ENCODE measurements at regions not wholly inside any gene's neighbourhood (a gene's known extent, or its start where the extent isn't known, plus 50 kb on each side); places are given as distances from the start of the nearest gene placed in this dataset.

DNA sequence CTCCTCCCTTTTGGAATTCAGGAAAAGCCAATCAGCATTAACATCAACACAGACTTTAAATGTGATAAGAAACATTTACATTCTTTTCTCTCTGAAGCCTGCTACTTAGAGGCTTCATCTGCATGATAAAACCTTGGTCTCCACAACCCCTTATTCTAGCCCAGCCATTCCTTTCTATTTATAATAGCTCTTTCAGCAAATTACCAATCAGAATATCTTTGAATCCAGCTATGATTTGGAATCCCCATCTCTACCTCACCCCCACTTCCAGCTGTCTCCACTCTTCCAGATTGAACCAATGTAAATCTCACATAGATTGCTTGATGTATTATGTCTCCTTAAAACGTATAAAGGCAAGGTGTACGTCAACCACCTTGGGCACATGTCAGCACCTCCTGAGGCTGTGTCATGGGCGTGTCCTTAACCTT, 139.7 kb downstream of the TUSC7 start:
- DNase-seq = no peak

DNA sequence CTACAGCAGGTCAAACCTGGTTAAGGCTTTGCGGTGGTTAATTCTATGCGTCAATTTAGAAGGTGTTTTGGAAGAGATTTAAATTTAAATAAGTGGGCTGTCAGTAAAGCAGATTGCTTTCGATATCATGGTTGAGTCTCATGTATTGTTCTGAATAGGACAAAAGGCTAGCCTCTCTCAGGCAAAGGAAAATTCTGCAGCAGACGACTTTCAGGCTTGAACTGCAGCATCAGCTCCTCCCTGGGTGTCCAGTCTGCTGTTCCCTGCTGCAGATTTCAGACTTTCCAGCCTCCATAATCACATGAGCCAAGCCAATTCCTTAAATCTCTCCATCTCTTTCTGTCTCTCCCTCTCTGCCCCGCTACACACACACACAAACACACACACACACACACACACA, 143.2 kb downstream of the TUSC7 start:
- no peak for DNase-seq

DNA sequence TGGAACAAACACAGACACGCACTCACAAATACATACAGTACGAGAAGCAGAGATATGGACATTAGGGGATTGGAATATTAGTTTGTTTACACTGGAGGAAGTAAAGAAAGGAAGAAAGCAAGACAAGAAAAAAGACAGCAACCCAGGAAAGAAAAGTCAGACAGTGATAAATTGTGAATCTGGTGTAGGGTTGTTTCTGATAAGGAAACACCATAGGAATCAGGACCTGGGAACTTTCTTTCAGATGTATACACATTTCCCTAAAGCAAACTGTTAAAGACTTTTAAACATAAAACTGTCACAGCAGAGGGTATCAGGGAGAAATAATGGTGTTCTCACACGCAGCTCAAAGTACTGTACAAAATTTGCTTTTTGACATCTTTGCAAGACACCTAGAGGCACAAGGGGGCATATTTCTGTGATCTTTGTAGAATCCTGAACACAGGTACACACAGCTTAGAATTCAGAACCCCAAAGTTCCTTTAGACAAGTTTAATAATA, 153.7 kb downstream of the TUSC7 start:
- DNase-seq = no peak

DNA sequence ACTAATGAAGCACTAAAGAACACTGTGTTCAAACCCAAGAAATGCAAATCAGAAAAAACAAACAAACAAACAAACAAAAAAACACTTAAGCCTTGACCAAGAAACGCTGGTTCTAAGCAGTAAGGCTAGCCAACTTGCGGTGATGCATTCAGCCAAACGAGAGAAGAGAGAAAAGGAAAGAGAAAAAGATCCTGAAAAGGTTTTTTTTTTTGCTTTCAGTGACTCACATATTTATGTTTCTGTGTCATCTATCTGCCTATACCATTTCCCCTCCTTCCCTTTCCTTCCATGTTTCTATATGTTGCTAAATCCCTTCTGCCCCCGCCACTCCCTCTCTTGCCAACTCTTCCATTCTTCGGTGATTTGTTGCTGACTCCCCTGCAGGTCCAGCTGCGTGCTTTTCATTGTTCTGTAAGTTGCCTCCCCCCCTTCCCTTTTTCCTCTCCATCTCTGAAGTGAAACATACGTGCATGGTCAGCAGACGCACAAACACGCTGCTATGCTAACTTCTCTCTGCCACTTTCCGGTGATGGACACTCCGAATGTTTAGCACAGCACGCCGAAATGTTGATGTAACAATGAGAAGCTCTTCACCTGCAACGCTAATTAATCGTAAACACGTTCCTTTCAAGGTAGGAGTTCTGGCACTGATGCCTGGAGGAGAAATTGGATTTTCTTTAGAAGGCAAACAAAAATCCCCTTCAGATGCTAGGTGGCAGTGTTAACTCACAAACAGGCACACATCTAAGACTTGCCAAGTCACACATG, 154.4 kb downstream of the TUSC7 start:
- no peak for DNase-seq

DNA sequence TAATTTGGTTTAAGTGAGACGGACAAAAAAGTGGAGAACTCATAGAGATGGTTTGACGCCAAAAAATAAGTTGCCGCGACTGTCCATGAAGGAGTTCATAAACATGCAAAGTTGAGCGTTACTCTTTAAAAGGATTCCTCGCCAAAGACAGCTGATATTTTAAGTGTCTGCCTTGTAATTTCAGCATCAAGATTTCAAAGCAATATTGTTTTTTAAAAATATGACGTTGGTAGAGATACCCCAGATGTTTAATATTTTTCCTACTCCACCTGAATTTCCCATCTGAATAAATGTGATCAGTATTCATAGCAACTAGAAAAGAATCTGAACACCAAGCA, 155.0 kb downstream of the TUSC7 start:
- DNase-seq = no peak

DNA sequence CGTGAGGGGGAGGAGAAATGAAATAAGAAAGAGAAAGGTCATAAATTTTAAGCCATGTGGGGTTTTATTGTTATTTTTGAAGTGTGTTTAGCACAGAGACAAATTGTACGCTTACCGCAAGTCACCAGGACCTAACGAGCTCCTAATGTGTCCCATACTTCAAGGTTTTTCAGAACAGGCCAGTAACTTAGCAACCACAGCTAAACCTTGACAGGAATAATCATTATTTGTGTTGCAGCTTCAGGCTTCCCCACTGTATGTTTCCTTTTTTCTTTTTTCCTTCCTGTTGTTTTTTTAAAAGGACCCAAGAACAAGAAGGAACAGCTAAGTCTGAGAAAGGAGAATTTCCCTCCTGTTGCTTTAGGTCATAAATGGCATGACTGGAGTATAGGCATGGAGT, 160.8 kb downstream of the TUSC7 start:
- no peak for DNase-seq

DNA sequence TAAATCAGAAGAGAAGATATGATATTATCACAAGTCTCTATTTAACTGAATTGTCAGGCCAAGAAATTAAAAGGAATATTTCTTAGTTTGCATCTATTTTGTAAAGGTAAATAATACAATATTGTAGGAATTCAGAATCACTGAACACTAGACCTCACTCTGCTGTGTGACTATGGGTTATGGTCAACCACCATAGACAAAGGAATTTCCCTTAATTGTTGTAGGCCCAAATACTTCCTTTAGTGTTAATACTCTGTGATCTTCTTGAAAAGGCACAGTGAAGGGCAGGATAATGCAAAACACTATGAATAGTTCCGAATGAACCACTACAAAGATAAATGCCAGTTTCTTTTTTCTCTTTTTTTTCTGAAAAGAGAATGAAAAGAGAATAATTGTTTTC, 162.3 kb downstream of the TUSC7 start:
- no peak for DNase-seq

DNA sequence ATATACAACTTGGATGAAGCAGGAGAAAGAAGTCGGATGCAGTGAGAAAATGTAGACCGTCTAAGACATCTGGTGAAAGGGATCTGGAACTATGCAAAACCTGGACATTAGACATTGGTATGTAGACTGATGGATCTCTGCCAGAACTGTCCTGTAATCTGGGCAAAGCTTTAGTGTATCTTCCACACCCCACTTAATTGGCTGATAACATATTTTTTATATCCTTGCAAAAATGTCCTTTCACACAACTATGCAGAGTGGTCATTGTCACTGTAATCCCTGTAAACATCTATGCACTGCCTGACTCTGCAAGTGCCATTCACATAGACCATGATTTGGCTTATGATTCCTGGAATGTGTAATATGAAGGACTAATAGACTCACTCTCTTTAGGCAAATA, 163.1 kb downstream of the TUSC7 start:
- no peak for DNase-seq

DNA sequence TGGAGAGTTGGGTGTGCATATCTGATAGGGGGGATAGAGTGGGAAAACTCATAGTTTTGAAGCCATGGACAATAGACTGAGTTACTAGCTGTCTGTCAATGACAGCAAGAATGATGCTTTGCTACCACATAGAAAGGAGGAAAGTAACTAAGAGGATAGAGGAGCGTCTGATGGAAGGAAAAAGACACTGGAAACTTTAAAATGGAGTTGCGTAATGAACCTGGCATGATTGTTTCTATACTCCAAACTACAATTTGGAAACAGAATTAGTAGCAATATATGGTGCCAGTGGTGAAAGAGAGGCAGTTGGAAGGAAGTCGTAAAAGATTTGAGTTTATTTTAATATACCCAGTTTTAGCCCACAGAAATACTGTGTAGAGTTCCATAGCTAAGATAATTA, 163.6 kb downstream of the TUSC7 start:
- no peak for DNase-seq

DNA sequence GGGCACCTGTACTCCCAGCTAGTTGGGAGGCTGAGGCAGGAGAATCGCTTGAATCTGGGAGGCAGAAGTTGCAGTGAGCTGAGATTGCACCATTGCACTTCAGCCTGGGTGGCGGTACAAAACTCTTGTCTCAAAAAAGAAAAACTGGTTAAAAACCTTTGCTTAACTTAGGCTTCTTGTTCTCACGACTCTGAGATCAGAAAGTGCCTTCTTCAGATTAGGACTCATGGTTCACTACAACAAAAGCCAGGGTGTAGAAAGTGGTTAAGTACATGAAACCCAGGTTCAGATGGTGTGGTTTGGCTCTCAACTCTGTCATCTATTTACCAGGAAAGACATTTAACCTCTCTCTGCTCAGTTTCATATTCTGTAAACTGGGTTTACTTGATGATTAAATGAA, 168.4 kb downstream of the TUSC7 start:
- no peak for DNase-seq

DNA sequence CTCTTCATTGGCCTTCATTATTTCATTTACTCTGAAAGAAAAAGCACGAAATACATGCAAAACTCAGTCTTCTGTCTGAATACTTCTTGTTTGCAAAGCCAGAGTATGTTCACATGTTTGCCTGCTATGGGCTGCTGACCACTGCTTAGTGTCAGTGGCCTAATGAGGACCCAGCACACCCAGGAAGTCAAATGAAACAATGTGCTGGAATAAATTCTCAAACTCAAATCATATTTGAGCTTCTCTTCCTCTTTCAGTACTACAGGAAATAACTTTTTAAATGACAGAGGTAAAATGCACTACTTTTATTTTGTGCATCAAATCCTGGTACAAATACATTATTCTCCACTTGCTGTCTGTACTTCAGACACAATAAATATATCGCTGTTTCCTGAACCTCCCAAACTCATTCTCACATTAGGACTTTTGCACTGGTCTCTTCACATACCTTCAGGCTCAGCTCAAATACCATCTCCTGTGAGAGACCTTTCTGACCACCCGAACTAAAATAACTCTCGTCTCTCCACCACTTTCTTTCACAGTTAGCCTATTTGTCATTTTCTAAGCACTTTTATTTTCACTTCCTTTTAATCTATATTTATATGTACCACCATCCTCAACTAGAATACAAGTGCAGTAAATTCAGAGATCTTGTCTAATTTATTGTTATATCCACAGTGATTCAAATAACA, 176.8 kb downstream of the TUSC7 start:
- DNase-seq = no peak

DNA sequence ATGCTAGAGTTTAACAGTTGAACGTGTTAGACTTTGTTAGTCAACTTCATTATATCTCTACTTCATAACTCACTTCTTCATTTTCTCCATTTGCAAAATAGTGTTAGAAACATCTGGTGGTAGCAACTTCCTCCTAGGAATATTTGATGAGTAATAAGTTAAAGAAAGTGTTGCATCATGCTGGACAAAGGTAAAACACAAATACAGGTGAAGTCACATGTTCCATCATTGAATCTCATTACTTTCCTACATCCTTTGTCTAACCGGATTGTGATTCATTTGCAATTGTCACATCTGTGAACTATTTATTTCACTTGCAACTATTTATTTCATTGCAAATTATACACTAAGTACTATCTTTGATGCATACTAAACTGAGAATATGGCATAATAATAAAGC, 186.5 kb downstream of the TUSC7 start:
- DNase-seq = no peak

DNA sequence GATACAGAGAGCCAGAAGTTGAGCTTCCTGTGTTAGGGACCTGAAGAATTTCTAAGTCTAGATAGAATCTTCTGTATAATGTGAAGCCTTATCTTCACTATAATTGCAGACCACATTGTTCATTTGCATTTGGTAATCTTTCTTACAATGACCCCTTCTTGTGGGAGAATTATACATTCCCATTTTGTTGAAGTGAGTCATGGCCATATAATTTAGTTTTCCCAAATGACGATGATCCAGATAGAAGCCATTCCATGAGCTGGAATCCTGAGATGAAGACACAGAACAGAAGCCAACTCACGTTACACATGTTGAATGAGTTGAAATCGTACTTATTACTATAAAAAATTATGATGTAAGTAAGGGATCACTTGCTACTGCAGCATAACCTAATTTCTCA, 187.8 kb downstream of the TUSC7 start:
- no peak for DNase-seq

DNA sequence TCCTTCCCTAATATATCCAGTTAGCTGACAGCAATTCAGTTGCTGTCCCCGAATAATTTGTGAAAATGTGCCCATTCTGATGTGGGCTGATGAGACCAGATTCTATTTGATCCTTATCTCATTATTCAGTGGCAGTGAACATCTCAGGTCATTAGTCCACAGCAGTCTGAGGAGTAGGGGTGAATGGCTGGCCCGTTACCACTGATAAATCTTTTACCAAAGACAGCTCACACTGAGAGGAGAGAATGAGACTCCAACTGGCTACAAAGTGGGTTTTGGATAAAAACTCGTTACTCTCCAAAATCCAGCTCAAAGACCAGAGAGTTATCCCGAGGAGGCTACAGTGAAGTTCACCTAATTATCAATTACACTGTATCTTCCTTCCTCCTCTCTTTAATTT, 189.7 kb downstream of the TUSC7 start:
- DNase-seq = no peak

DNA sequence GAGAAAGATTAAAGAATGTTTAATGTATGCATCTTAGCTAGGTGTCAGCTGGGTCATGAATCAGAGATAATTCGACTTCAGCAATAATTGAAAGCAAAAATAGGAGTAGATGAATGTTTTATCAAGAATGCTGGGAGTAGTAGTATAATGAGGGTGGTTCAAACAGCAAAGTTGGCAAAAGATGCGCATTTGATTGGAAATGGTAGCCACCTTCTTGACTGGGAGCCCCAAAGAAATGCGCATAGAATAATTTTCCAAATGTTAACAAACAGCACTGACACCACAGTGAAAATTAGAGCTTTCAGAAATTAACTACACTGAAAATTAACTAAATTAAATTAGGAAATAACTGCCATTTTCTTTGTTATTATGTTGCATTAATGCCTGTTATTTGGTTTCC, 195.8 kb downstream of the TUSC7 start:
- no peak for DNase-seq

DNA sequence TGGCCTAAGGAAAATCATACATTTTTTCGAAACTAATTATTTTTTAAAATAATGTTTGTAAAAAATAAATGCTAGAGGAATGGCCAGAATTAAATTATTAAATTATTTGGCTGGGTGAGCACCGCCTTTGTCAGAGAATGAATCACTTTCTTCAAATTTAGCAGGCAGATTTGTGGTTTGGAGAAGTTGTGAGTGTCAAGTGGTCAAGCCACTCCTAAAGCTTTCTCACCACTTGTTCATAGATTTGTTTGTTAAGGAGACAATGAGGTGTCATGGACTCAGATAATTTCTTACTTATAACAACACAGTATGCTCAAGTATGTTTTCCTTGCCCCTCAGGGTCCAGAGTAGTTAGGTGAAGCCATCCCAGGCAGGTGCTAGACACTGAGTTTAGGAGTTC, 196.2 kb downstream of the TUSC7 start:
- no peak for DNase-seq

DNA sequence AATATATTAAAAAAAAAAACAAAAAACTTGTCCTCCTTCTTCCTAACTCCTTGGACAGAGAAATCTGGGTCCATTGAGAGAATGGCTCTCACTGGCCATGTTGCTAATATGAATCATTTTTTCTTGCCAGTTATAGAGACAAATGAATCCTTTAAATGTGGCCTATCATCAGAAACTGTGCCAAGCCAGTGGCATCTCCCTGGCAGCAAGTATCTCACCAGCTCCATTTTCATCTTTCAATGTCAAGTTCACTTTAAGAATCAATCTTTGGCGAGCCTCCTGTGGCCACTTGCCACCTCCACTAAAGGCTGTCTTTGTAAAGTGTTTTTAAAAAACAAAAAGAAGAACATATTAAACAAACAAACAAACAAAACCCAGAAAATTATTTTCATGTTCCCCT, 202.5 kb downstream of the TUSC7 start:
- DNase-seq = no peak

DNA sequence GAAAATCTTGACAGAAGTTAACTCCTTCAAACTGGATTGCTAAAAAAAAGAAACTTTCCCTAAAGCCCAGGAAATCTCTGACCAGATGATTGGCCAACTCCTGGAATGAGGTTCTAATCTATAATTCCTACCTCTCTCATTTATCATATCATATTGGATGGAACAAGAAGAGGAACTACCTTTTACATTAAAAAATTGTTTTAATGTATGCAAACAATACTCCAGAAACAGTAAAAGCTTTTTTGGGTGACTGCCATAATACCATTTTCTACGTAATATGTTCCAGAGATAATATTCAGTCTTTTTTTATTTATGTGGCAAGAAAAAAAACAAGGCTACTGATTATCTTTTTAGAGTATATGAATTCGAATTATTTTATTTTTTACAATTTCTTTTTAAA, 204.4 kb downstream of the TUSC7 start:
- DNase-seq = no peak

DNA sequence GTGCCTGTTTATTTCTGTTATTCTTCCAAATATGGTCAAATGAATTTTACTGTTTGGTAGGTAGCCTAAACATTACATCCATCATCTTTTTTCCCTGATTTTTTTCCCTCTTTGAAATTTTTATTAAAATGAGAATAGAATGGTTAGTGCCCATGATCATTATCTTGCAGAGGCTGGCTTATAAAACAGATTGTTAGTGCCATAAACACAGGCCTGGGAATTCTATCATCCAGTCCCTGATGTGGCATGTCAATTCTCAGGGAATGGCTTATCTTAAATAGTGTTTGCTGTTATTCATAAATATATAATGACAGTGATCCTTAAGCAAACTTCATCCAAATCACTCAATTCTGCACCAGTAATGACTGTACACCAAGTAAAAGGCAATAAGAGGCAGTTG, 207.3 kb downstream of the TUSC7 start:
- DNase-seq = no peak

DNA sequence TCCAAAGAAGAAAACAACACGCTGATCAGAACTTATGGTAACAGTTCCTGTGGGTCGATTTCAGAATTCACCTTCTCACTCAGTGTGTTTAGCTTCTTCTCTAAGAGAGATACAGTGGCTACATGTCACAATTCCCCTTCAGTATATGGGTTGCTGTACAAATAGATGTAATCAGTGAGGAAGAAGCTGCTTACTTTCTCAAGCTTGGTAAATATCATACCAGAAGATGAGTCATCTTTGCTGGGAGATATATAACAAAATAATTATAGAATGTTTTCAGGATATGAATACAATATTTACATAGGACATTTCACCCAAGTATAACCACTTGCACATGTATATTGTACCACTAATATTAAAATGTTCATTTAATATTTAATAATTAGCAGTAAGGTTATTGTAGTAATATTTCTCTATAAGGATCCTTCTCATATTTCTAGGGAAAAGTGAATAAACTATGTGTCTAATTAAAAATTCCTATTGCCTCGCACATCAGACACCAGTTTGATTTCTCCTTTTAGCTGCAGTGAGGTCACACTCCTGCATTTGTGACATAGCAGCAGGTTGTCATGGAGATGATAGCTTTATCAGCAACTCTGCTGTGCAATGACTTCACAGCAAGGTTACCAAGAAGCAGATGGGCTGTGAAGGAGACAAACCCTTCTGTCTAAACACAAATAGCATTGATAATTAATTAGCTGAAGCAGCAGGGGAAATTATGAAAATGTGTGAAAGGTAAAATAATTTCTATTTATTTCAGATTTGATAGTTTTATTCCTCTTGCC, 211.4 kb downstream of the TUSC7 start:
- no peak for DNase-seq

DNA sequence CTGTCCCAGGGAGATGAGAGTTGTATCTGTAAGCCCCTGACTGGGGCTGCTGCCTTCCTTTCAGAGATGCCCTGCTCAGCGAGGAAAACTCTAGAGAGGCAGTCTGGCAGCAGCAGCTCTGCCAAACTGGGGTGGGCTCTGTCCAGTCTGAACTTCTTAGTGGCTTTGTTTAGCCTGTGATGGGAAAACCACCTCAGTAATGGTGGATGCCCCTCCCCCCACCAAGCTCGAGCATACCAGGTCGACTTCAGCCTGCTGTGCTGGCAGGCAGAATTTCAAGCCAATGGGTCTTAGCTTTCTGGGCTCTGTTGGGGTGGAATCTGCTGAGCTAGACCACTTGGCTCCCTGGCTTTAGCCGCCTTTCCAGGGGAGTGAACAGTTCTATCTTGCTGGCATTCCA, 218.3 kb downstream of the TUSC7 start:
- DNase-seq = no peak

DNA sequence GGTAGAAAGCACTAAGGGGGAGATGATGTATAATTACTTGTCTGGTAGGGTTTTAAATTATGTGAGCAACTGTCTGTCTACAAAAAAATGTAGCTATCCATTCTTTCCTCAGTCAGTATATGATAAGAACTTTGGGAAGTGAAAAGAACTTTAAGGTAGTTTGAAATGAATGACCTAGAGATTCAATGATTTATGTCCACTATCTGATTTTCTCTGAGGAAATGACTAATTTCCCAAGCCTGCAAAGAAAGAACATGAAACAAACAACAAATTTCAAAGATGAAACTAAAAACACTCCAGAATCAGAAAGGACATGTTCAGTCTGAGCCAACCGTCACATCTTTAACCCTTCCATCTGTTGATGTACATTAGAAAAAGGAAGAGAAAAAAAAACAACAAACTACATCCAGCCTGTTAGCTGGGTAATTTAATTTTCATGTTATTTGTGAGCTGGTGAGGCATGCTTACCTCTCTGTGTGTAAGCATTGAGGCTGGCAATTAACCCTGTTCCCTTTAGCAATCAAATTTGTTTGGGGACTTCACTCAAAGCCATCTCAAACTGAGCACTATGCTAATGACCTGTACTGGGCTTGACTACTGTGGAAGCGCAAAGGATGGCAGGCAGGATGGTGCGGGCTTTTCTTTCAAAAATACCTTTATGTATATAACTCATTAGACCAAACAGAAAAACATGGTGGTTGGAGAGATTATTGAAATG, 220.1 kb downstream of the TUSC7 start:
- no peak for DNase-seq

DNA sequence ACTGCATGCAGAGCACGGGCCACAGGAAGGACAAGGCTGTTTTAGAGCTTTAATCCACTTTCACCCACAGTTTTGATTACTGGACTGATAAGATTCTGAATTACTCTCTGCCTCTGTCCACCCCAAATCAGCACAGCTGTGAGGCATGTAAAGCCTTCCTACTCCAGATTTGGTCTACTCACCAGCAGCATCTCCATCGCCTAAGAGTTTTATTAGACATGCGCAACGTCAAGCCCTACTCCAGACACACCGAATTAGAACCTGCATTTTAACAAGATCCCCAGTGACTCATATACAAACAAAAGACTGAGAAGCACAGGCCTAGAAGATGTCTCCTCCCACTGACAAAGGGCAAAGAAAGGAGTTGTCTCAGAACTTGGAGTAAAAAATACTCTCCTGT, 221.2 kb downstream of the TUSC7 start:
- DNase-seq = no peak
